GM12864 (cell line): ENCODE measurements at regions not wholly inside any gene's neighbourhood (a gene's known extent, or its start where the extent isn't known, plus 50 kb on each side); places are given as distances from the start of the nearest gene placed in this dataset.

ENCODE experiments used
- DNase-seq: peaks from one replicate; pipeline ENCODE4 v3.0.0-alpha.2; 2011; ENCODE audit warnings: low read depth
- H3K4me3 ChIP-seq: 2 replicates; pipeline ENCODE4 v1.5.1; 2011; ENCODE audit warnings: mild to moderate bottlenecking, low read depth, low read length, control low read depth
- TF ChIP-seq, protein P1 (sequence below): IDR thresholded peaks from 2 replicates; pipeline ENCODE4 v1.5.1; 2011; ENCODE audit warnings: low read depth, mild to moderate bottlenecking, moderate library complexity, low read length, control low read depth, inconsistent platforms; ENCODE audit errors: missing control alignments

GRCh38 chr17:70230850-70231640 lies 61.7 kb downstream of the KCNJ2 start:
- H3K4me3 ChIP-seq: no peak overlapping the region
- TF ChIP-seq, protein P1, sequence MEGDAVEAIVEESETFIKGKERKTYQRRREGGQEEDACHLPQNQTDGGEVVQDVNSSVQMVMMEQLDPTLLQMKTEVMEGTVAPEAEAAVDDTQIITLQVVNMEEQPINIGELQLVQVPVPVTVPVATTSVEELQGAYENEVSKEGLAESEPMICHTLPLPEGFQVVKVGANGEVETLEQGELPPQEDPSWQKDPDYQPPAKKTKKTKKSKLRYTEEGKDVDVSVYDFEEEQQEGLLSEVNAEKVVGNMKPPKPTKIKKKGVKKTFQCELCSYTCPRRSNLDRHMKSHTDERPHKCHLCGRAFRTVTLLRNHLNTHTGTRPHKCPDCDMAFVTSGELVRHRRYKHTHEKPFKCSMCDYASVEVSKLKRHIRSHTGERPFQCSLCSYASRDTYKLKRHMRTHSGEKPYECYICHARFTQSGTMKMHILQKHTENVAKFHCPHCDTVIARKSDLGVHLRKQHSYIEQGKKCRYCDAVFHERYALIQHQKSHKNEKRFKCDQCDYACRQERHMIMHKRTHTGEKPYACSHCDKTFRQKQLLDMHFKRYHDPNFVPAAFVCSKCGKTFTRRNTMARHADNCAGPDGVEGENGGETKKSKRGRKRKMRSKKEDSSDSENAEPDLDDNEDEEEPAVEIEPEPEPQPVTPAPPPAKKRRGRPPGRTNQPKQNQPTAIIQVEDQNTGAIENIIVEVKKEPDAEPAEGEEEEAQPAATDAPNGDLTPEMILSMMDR: no peak
- DNase-seq: no peak

GRCh38 chr17:70232466-70232865 lies 63.1 kb downstream of the KCNJ2 start:
- DNase-seq: no peak

GRCh38 chr17:70235252-70235651 lies 65.9 kb downstream of the KCNJ2 start:
- H3K4me3 ChIP-seq: no peak overlapping the region
- no peak for DNase-seq
- TF ChIP-seq, protein P1: no peak

More at GRCh38 chr17:70232466-70232865, 63.1 kb downstream of the KCNJ2 start:
- TF ChIP-seq, protein P1: no peak
- no peak overlapping the region for H3K4me3 ChIP-seq

DNA sequence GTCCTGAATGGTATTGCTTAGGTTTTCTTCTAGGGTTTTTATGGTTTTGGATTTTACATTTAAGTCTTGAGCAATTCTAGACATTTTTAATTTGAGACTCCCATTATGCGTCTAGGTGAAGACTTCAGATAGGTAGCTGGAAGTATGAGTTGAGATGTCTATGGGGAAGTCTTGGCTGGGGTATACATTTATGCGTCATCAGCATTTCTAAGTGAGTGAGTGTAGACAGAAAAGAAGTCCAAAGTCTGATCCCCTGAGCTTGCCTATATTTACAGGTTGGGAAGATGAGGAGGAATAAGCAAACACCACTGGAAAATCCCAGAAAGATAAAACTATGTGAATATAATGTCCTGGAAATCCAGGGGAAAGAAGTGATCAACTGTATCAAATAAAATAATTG lies 68.9 kb downstream of the KCNJ2 start:
- DNase-seq: no peak
- TF ChIP-seq, protein P1: no peak
- no peak overlapping the region for H3K4me3 ChIP-seq

DNA sequence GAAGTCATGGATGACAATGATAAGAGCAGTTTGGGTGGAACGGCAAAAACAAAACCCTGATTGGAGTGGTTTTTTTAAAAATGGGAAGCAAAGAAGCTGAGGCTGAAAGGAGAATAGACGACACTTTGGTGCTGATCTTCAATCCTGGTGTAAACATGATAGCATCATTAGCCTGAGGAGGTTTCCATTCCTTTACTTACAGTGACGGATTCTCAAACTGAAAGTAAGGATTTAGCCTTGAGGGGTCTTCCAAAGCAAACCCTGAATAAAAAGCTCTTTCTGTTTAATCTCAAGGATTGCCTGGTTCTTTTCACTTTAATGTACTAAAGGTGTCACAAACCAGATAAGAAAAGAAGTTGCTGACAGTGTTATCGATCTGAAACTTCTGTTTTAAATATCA lies 69.3 kb downstream of the KCNJ2 start:
- H3K4me3 ChIP-seq: no peak overlapping the region
- TF ChIP-seq, protein P1: no peak
- DNase-seq: no peak

- no peak overlapping the region for H3K4me3 ChIP-seq
- DNase-seq: no peak
- TF ChIP-seq, protein P1: no peak
Measured at GRCh38 chr17:70239391-70239826, 70.1 kb downstream of the KCNJ2 start.

DNA sequence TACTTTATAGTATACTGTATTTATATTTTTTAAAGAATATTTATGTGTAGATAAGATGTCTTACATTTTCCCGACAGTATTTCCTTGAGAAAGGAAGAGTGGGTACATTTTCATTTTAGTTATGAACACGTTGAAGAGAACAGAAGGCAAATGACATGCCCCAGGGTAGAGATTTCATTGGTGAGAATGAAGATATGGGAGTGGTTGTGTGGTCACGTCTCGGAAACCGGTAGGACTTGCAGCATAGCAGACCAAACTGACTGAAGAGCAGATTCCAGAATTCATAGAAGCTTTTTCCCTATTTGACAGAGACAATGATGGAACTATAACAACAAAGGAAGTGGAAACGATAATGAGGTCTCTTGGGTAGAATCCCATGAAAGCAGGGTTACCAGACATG lies 71.7 kb downstream of the KCNJ2 start:
- DNase-seq: no peak
- no peak overlapping the region for H3K4me3 ChIP-seq
- TF ChIP-seq, protein P1: no peak
